Stimulated activated CD4-positive, alpha-beta T cell treated with anti-CD3 and anti-CD28 coated beads, Interleukin-12 subunit alpha, Interleukin-12 subunit beta, amount 100 ng/mL, for 48 hours (primary cell): ENCODE measurements at regions not wholly inside any gene's neighbourhood (a gene's known extent, or its start where the extent isn't known, plus 50 kb on each side); places are given as distances from the start of the nearest gene placed in this dataset.
"Not testable (repeated sequence)": the region's sequence is repeated elsewhere in the genome, so short reads cannot be mapped to it uniquely, and the experiment has no call there.

Source experiments
- DNase-seq, 3 donors: peaks; one replicate each; pipeline ENCODE4 v3.0.0-alpha.2; 2020; ENCODE audit warnings: low read depth in 2 of 3, low spot score in 1 of 3

DNA sequence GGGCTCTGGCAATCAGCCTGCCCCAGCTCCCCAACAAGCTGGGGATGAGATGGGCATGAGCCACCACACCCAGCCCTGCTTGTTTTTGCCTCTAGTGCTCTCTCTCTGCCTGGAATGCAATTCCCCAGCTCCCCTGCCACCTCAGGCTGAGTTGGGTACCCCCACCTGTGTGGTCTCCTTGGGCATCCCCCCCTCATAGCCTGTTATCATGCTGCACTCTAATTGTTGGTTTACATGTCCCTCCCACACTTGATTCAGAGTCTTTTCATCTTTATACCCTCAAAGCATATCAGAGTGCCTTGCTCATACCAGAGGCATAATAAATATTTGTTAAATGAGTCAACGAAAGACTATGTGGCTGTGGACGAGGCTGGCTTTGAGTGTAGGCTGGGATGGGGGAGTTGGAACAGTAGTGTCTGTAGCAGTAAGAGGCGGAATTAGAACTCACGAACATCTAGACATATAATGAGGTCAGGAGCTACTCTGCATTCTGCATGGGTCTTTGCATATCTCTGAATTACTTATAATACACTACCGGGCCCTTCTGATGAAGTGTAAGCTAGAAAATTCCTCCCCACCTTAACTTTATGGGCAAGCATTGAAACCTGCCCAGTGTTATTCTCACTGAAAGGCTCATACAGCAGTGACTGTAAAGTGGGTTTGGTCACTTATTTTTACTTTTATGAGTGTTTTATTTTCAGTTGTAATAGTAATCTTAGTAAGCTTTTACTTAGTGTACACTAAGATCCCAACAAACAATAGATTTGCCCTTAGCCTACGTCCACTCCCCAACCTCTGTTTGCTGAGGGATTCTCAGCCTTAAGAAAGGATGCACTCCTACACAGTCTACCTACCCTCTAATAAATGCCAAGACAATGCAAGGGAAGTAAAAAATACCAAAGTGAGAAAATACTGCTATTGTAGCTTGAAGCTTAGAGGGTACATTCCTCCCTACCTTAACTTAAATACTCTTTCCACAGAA lies 58.7 kb downstream of the EDN1 start:
- no peak for DNase-seq

DNA sequence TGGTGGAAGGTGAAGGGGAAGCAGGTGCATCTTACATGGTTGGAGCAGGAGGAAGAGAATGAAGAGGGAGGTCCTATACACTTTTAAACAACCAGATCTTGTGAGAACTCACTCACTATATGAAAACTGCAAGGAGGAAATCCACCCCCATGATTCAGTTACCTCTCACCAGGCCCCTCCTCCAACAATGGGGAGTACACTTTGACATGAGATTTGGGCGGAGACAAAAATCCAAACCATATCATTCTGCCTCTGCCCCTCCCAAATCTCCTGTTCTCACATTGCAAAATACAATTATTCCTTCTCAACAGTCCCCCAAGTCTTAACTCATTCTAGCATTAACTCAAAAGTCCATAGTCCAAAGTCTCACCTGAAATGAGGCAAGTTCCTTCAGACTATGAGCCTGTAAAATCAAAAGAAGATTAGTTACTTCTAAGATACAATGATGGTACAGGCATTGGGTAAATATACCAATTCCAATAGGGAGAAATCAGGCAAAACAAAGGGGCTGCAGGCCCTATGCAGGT lies 60.5 kb downstream of the EDN1 start:
- no peak for DNase-seq

DNA sequence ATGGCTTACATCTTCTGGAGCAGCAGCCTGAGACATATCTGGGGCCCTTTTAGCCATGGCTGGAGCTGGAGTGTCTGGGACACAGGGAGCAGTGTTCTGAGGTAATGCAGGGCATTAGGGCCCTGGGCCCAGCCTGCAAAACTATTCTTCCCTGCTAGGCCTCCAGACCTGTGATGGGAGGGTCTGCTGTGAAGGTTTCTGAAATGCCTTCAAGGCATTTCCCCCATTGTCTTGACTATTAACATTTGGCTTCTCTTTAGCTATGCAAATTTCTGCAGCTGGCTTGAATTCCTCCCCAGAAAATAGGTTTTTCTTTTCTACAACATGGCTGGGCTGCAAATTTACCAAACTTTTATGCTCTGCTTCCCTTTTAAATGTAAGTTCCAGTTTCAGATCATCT lies 61.5 kb downstream of the EDN1 start:
- no peak for DNase-seq

DNA sequence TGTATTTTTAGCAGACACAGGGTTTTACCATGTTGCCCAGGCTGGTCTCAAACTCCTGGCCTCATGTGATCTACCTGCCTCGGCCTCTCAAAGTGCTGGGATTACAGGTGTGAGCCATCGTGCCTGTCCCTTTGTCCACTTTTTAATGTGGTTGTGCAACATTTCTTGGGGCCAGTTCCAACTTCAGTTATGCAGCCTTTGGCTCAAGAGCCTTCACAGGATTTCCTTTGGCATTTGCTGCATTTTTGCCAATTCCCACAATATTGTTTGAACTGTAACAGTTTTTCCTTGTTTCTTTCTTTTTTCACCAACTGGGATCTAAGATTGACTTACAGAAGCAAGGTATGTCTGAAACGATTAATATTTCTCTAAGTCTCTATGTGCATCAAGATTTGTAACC lies 63.6 kb downstream of the EDN1 start:
- DNase-seq: no peak

DNA sequence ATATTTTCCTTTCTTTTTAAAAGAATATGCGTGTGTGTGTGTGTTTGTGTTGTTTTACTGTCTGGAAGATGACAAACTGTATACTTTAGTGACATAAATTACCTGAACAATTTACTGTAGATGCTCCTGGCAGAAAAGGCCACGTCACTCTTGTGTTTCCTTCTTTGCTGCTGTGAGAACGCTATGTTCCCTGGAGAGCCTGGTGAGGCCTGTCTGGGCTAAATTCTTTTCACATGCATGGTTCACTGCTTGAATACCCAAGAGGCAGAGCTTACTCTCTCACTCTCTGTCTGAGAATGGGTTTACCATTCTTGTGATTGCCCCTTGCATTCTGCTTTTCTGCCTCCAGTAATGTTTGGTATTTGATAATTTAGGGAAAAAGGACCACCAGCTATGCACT lies 64.3 kb downstream of the EDN1 start:
- DNase-seq: no peak

DNA sequence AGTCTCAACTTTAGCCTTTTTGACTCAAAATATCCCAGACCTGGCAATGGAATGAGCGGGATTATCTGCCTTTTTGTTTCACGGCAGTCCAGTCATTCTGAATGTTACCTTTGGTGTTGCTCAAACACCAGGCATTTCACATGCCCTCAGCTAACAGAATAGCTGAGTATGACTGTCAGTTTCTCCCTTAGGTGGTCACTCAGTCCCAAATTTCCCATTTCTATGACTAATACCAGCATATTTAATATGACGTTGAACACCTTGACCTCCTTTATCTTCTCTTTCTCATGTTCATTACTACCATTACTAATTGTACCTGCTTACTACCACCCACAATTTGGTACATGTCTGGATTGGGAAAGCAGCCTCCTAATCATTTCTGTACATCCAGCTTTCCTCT lies 65.2 kb downstream of the EDN1 start:
- no peak for DNase-seq

DNA sequence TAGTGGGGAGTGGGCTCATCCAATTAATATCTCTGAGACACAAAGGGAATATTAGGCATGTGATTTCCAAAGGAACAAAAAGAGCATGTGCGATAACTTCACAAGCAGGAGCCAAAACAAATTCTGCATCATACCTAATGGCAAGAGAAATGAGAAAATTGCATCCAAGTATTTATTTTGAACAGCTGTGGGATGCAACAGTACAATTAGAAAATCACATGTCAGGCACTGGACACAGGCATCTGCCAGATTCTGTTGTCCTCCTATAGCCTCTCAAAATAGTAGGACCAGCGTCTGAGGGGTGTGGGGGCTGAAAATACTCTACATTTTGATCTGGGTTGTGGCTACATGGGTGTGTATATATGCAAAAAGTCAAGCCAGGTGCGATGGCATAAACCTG lies 66.3 kb downstream of the EDN1 start:
- DNase-seq: no peak

DNA sequence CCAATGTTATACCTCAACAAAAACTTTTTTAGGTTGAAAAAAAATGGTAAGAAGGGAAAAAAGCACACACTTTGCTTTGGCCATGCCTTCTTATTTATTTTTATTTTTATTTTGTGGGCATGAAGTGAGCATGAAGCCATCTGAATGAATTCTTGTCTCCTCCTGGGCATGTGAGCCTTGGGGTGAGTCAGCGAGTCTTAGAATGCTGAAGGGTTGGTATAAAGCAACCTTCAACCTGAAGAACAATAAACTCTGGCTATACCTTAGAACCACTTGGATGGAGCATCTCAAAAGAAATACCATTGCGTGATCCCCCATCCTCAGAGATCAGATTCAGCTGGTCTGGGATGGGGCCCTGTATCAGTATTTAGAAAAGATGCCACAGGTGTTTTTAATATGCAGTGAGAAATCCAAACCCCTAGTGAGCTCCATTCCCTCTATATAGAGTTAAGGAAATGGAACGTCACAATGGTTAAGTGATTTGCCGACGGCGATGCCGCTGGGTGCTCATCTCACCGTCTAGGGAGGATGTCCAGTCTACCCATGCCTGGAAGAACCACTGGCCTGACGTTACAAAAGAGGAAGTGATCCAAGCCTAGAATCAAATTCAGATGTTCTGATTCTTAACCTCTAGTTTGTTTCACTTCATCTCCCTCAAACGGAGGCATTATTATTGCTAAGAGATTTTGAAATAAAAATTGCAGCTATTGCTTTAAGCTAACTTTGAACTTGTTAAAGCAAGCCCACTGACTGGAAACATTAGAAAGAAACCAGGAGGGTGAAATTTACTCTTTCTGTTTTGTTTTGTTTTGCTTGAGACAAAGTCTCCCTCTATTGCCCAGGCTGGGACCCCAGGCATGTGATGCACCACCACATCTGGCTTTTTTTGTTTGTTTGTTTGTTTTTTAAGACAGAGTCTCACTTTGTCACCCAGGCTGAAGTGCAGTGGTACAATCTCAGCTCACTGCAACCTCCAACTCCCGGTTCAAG lies 67.1 kb downstream of the EDN1 start:
- DNase-seq: no peak

DNA sequence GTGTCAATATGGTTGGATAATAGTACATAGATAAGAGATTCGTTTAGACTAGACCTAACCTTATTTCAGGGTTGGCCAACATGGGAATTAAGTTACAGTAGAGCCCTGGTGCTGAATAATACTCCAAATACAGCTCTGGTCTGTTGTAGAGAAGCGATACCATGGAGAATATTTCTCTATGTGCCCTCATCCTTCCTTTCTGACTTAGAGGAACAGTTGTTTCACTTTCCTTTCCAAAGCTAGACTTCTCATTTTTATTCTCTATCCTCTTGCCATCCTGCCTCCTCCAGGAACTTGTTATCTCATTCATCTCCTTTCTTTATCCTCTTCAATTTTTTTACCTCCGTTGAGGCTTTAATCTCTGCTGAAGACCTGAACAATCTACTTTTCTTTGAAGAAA lies 68.9 kb downstream of the EDN1 start:
- DNase-seq: no peak

DNA sequence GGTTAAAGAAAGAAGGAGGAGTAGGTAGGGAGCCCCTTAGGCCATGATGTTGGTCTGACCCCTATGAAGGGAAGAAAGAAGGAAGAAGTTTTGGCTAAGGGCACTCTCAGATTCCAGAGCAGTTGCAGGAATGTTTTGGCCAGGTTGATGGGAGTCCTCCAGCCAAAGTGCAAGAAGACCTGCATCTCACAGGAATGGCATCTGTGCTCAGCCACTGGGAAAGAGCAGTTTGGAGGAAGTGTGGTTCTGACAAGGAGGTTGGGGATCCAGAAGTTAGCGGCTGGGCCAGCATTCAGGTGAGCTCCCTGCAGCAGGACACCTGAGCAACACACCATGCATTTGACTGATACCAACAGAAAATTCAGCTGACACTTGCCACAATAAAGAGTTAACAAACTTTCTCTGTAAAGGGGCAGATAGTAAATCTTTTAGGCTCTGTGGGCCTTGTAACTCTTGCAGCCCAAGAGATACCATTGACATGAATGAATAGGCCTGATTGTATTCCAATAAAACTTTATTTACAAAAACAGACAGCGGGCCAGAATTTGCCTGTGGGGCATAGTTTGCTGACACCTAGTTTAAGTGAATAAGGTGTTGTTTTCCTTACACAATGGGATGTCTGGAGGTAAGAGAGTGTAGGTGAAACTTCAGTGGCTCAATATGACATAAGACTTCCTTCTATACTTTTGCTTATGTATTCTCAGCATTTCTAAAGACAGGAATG lies 71.0 kb downstream of the EDN1 start:
- DNase-seq: no peak

DNA sequence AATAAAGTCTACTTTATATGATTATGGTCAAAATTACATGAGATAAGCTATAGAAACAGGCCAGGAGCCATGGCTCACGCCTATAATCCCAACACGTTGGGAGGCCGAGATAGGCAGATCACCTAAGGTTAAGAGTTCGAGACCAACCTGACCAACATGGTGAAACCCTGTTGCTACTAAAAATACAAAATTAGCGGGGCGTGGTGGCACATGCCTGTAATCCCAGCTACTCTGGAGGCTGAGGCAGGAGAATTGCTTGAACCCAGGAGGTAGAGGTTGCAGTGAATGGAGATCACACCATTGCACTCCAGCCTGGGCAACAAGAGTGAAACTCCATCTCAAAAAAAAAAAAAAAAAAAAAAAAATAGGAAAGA lies 73.1 kb downstream of the EDN1 start:
- DNase-seq: not testable (repeated sequence)

DNA sequence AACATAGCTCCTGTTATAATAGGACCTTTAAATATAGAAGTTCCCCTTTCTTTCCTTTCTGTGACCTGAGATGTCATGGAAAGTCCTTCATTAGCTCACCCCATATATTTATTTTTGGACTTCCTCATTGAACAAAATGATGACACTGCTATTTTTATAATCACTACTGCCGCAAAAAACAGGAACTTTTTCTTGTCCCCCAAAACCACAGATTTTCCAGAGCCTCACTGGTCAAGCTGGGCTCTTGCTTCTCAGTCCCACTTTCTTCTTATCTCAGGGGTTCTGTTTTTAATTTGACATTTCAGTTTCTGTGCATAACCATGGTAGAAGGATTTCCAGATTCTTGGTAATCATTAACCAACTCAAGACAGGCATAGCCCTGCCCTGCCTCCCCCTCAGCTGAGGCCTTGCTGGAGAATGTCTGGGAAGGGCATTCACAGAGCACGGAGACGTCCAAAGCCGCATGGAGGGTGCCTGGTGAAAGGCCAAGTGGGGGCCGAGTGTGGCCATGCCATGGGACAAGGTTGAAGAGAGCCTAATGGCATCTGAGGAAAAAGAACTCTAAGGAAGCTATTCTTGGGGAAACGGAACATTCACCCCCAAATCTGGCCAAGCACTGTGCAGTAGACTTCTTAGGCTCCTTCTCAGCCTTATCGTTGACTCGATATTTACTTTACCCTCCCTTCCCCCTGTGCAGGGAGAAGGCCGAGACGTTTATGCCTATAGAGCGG lies 73.7 kb downstream of the EDN1 start:
- no peak for DNase-seq

DNA sequence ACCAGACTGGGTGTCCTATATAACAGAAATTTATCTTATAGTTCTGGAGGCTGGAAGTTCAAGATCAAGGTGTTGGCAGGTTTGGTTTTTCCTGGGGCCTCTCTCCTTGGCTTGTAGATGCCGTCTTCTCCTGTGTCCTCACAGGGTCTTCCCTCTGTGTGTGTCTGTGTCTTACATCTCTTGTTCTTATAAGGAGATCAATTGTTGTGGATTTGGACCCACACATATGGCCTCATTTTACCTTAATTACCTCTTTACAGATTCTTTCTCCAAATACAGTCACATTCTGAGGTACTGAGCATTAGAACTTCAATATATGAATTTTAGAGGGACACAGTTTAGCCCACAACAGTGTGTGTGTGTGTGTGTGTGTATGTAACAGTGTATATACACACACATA lies 74.5 kb downstream of the EDN1 start:
- no peak for DNase-seq

DNA sequence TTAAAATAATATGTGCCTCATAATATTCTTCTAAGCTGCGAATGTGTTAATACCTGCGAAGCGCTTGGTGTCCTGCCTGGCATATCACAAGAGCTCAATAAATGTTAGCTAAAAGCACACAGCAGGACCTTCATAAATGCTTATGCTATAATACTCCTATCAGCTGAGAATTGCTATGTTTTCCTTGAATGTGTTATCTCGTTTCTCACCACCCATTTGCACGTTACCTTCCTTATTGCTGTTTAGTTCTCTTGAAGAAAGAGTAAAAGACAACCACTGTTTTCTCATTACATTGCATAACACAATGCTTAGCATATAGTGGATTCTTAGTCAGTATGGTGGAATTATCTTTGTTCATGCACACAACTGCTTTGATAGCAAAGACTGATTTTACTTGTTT lies 76.6 kb downstream of the EDN1 start:
- DNase-seq: no peak

DNA sequence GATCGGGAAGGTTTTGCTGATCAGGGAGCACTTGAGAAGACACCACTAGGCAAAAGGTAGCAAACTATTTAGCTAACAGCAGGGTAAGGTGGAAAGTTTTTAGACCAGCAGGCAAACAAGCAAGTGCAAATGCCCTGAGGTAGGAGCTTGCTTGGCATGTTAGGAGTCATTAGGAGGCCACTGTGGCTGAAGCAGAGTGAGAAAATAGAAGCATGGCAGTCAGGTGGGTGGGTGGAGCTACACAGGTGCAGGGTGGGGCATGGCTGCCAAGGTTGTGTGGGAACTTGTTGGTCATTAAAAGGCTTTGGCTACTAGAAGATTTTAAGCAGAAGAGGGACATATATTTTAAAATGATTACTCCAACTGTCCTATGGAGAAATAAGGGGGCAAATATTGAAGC lies 77.3 kb downstream of the EDN1 start:
- no peak for DNase-seq

DNA sequence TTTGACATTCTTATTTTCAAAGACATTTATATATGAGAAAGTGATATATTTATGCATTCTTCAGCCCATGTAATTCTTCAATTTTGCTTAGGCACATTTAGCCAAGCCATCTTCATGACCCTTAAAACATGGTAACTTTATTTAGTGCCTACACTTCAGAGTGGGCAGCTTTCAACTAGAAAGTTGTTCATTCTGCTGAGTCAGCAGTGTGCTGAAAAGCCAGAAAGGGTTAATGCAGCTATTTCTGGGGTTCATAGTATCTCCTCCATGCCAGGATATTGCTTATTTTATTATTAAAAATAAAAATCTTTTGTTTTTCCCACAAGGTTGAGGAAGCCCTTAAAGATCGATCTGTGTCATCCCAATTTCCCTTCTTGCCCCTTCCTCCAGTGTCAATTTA lies 79.2 kb downstream of the EDN1 start:
- DNase-seq: no peak

DNA sequence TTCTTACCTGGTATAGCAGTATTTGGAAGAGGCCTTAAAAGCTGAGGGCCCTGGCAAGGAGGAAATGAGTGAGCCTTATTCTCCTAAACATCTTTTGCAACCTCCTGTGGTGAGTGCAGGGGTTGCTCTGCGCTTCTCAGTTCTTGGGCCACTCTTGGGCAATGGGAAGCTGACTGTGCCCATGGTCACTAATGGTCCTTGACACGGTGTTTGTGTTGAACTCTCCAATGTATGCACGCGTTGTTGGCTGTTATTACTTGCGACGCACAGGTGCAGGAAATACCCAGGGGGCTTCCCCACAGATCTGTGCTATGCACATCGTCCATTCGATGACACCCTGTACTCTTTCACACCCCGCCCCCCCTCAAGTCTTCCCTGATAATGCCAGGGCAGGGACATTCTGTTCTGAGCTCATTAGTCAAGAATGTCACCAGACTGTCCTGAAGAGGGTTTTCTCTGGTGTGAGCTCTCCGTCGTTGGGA lies 79.7 kb downstream of the EDN1 start:
- DNase-seq: no peak

DNA sequence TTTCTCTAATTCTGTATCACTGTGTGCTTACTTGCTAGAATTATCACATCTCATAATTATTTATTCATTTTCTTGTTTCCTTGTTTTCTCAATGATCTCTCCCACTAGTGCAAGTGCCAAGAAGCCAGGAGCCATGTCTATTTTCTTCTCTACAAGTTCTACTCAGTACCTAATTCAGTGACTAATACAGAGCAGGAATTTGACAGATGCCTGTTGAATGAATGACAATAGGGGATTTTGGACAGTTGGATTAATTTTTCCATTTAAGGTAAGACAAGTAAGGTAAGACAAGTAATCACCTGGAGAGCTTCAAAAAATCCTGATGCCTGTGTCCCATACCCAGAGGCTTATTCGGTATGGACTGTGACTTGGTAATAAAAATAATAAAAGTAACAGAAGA lies 81.0 kb downstream of the EDN1 start:
- DNase-seq: no peak

DNA sequence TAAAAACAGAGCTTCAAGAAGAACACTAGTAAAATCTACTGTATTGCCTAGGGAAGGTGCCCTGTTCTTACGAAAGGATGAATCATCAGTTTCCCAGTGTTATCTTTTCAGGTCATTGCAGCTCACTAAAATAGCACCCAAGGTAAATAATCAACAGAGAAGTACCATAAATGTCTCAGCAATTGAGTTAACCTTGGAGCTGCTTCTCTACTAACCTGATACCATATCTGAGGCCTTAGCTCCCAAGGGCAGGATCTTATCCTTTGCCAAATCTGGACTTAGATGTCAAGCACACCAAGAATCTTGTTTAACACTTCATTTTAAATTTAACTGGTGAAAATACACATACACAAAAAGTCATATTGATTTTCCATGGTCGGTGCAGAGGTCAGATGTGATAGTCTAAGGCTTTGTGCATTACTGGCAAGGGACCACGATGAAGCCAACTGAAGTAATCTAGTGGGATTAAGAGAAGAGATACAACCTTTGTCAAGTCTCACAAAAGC lies 81.5 kb downstream of the EDN1 start:
- no peak for DNase-seq

DNA sequence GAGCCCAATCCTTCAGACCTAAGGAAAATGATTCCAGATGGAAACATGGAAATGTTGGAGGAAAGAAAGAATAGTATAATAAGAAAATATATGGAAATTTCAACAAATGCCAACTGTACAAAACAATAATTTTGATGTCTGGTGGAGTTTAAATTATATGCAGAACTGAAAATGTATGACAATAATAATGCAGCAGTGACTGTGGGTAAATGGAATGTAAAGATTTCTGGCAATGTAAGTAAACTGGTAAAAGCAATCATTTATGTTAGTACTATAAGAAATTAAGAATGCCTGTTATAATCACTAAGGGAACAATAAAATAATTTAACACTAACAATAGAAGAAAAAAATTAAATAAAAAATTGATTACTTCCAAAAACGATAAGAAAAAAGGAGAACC lies 89.0 kb downstream of the EDN1 start:
- no peak for DNase-seq
